GM19035 (cell line): ENCODE measurements at regions not wholly inside any gene's neighbourhood (a gene's known extent, or its start where the extent isn't known, plus 50 kb on each side); places are given as distances from the start of the nearest gene placed in this dataset.

Experiments
- ATAC-seq: cut with Tn5 transposase; IDR thresholded peaks from one replicate; pipeline ENCODE4 v1.9.1; 2021; ENCODE audit not compliant: unreplicated experiment

DNA sequence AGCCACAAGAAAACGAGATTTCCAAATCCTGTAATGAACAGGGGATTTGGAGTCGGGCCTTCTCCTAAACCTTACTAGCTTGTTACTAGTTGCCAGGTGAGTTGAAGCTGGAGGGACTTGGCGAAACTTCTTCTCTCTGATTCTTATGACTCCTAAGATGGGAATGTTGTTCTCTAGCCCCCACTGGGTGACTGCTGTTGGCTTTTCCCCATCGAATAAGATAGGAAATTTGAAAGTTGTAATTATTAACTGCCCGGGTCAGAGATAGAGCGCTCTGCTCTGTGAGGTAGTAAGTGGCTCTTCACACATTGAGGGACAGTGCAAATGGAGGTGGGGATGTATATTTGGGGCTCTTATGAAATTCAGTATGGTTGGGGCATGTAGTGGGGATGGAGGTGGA lies 111.2 kb upstream of the MBNL2 start:
- ATAC-seq = no peak

- no peak for ATAC-seq
Observed at GRCh38 chr13:97111756-97112155, 110.4 kb upstream of the MBNL2 start.

DNA sequence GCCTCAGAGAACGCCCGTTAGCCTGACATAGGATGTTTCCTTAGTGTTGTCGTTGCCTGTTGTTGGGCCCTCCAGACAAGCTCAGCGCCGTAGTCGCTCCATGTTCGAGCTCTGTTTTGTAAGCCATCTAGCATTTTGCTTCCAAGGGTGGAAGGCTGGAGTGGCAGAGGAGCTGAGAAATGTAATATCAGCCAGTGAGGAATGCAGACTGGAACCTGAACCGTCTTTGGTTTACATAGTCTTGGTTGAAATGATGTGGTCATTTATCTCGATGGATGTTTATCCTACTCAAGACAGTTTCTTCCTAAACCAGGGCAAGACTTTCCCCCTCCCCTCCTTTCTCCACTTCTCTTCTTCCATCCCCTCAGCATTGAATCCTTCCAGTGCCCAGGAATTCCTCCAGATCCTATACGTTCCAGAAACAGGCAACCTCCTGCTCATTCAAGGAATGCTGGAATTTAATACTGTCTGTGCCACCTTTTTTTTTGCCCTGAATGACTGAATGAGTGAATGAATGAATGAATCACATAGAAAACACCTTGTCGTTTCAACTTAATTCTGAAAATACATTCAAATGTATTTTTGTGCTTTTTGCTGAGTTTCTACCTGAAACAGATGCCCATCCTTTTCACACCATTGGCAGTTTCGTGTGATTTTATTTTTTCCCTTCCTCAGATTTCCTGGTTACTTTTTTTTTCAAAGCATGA lies 109.5 kb upstream of the MBNL2 start:
- no peak for ATAC-seq

GRCh38 chr13:97113231-97114001 lies 108.7 kb upstream of the MBNL2 start:
- no peak for ATAC-seq

DNA sequence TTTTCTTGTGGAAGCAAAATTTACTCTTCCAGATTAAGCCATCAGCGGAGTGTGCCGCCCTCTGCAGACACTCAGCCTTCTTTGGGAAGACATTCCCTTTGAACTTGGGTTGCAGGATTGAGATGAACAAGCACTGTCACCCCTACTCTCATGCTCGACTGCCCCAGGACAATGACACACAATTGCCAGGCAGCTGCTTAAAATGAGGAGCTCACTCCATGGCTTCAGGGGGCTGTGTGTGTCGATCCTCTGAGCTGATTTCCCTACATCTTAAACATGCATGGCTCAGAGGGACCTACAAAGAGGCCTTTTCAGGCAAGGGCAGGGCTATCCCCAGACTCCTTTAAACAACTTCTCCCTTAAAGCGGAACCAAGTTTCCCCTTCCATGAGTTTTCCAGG lies 107.5 kb upstream of the MBNL2 start:
- no peak for ATAC-seq

- peak; percentile 57 for ATAC-seq
Observed at GRCh38 chr13:97116754-97117153, 105.4 kb upstream of the MBNL2 start.

- ATAC-seq = no peak
Observed at GRCh38 chr13:97117388-97117910, 104.7 kb upstream of the MBNL2 start.

- no peak for ATAC-seq
Observed at GRCh38 chr13:97119943-97120342, 102.2 kb upstream of the MBNL2 start.

- no peak for ATAC-seq
Observed at GRCh38 chr13:97120346-97120745, 101.8 kb upstream of the MBNL2 start.

GRCh38 chr13:97120976-97121375 lies 101.2 kb upstream of the MBNL2 start:
- ATAC-seq = no peak

- no peak for ATAC-seq
Observed at GRCh38 chr13:97121894-97122293, 100.2 kb upstream of the MBNL2 start.

DNA sequence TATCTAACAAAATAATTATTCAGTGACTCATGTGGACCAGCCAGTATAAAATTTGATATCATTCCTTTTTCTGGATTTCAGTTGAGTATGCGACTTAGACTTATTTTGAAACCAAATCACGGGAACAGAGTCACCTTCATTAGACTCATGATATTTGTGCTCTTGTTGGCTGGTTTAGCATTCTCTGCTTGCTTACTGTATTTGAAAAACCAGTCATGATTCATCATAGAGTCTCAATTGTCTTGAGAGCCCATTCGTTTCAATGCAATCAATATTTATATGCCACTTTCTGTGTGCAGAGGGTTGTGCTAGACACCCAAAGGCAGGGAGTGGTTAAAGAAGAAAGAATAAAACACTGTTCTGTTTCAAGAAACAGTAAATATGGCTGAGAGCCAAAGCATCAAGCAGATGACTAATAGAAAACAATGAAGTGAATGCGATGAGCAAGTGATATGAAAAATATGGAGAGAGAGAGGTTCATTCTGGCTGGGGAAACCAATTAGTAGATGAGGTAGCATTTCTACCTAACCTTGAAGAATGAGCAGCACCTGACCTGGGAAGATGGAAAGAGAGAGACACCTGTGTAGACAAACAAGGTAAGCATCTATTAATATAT lies 99.6 kb upstream of the MBNL2 start:
- ATAC-seq = no peak

DNA sequence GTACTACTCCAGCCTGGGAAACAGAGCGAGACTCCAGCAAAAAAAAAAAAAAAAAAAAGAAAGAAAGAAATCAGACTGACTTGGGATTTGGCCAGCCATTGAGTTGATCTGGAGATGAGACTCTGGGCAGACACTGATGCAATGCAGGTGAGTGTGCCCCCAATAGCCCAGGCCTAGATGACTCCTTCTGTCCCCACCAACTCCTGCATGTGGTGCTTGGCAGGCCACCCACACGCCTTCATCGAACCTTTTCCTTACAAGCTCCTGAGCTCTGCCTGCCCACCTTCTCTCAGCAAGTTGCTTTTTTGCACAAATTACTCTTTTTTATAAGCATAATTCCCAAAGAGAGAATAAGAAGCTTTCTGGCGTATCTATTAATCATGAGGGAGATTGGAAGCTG lies 97.9 kb upstream of the MBNL2 start:
- ATAC-seq = no peak

GRCh38 chr13:97124915-97125809 lies 97.0 kb upstream of the MBNL2 start:
- ATAC-seq = peak; percentile 33

DNA sequence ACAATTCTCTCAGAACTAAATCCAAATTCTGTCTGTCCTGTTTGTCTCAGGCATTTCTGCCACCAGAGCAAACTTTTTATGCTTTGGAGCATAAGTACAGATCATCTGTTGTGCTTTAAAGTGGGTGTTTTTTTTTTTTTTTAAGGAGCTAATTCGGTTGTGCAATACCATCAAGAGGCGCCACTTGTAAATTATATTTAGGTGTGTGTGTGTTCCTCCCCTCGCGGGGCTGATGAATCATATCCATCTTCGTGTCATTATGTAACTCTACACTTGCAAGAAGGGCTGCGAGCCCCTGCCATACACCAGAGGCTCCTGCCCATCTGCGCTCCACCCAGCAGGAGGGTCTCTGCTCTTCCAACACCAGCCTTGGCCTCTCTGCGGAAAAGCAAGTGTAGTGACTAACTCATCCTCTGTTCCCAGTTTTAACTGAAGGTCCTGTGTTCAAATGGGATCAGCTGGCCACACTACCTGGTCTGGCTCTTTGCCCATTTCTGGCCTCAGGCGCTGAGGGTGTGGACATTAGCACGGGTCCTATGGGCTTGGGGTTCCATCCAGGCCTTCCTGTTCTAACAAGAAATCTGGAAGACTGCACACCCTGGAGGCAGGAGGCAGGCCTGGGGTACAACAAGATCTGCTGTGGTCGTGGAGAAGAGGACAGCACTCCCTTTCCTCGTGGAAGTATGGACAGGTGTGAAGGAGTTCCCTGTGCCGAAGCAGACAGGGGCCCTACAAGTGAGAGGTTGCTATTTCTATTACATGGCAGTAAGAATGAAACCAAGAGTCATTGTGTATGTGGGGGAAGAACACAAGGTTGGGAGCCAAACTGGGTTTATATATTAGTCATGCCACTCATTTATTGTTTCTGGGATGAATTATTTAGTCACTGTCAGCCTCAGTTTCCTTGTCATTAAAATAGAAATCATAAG lies 96.1 kb upstream of the MBNL2 start:
- peak; percentile 90 for ATAC-seq

DNA sequence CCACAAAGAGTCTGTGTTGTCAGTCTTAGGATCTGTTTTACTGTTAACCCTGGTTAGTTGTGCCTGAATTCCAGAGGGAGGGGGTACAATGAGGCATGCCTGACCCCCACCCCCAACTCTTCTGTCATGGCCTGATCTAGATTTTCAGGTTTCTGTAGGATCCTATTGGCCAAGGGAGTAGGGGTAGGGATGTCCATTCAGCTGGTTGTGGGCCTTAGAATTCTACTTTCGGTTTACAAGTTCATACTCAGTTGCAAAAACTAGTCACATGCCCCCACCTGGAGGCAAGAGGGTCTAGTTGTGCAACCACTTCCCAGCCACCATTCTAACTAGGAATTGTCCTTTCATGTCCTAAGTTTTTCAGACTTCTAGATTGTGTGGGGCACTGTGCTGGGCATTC lies 94.3 kb upstream of the MBNL2 start:
- ATAC-seq = no peak

- no peak for ATAC-seq
Observed at GRCh38 chr13:97130190-97130589, 91.9 kb upstream of the MBNL2 start.

GRCh38 chr13:97131447-97131846 lies 90.7 kb upstream of the MBNL2 start:
- ATAC-seq = no peak

GRCh38 chr13:97133554-97133953 lies 88.6 kb upstream of the MBNL2 start:
- ATAC-seq = no peak

DNA sequence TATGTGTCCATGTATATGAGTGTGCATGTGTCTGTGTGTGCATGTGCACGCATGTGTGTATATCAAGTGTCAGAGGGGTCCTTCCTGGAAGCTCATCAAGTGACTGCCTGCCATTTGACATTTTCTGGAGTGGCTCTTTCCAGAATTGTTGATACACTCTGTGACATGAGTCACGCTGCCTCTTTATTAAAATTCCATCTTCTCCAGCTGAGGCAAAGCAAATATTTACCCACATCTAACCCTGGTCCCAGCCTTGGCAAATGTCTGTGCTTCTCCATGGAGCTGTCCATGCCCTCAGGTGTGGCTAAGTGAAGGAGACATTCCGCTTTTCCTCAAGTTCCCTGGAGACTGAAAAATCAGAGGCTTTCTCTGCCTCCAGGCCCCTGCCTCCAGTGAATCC lies 88.2 kb upstream of the MBNL2 start:
- no peak for ATAC-seq
